Stomach (tissue), 8 donors: ENCODE measurements at regions not wholly inside any gene's neighbourhood (a gene's known extent, or its start where the extent isn't known, plus 50 kb on each side); places are given as distances from the start of the nearest gene placed in this dataset.

Experiments used
- DNase-seq, 2 donors: peaks; one replicate each; pipeline versions ENCODE4 v3.0.0 to v3.0.0-alpha.2; 2013 to 2019
- H3K27ac ChIP-seq, 5 donors: fragments of 200-600 bp in 4 of 5; sonication (generic) in 4 of 5; one replicate each; pipeline ENCODE4 v1.5.1; 2013 to 2019; ENCODE audit warnings: mild to moderate bottlenecking in 1 of 5, moderate library complexity in 1 of 5
- H3K27me3 ChIP-seq, 3 donors: fragments of 200-600 bp; sonication (generic); one replicate each; pipeline ENCODE4 v1.5.1; 2017 to 2019; ENCODE audit warnings: mixed run types in 1 of 3
- H3K36me3 ChIP-seq, 4 donors: fragments of 200-600 bp; sonication (generic); 1 replicate in 3 of 4; 2 replicates in 1 of 4; pipeline ENCODE4 v1.5.1; 2016 to 2019
- H3K4me1 ChIP-seq, 4 donors: fragments of 200-600 bp; sonication (generic); one replicate each; pipeline ENCODE4 v1.5.1; 2016 to 2019
- H3K4me3 ChIP-seq, 4 donors: fragments of 200-600 bp; sonication (generic) in 3 of 4; one replicate each; pipeline ENCODE4 v1.5.1; 2016 to 2019; ENCODE audit warnings: mild to moderate bottlenecking in 1 of 4
- H3K9me3 ChIP-seq, 4 donors: fragments of 200-600 bp; sonication (generic); one replicate each; pipeline ENCODE4 v1.5.1; 2016 to 2019
- EP300 ChIP-seq: sonication (generic); formaldehyde crosslinking; IDR thresholded peaks from one replicate; pipeline ENCODE4 v1.6.1; 2017; ENCODE audit warnings: antibody characterized with exemption
- POLR2A ChIP-seq, 4 donors: fragments of 450-650 bp; IDR thresholded peaks; one replicate each; pipeline ENCODE4 v1.6.1; 2016; ENCODE audit warnings: antibody characterized with exemption in 4 of 4, control low read depth in 2 of 4, mild to moderate bottlenecking in 1 of 4, moderate library complexity in 1 of 4
- POLR2AphosphoS5 ChIP-seq, 3 donors: sonication (generic); formaldehyde crosslinking; IDR thresholded peaks; one replicate each; pipeline ENCODE4 v1.6.1; 2016; ENCODE audit warnings: antibody characterized with exemption in 3 of 3
- WGBS, 5 donors: extraction: QIAGEN DNeasy Blood & Tissue Kit in 3 of 5; methylation state at CpG; one replicate each; pipeline versions ENCODE4 v1.1.5 to v1.1.7; 2013 to 2018; 5-methylcytosine and 5-hydroxymethylcytosine counted together
- intact Hi-C: fragments of 100-400 bp; cut with DNase I; formaldehyde crosslinking; loops from one replicate; pipeline ENCODE4 v1.15.1; 2023; ENCODE audit warnings: low total_unique reads
- TF ChIP-seq, protein P1 (sequence below), 7 experiments: fragments of 450-650 bp in 4 of 7; fragments of 200-600 bp in 3 of 7; sonication (generic) in 3 of 7; IDR thresholded peaks; one replicate each; pipeline ENCODE4 v1.5.1; 2016 to 2019; ENCODE audit warnings: antibody characterized with exemption in 7 of 7, control low read depth in 2 of 7, mild to moderate bottlenecking in 1 of 7
- donor health status: healthy with polysubstance abuse.
- donor health status: Bipolar disorder and iron deficiency.
- donor health status: healthy.

GRCh38 chr3:110791995-110792686, 279.5 kb upstream of the NECTIN3 start:
- intact Hi-C loops = no loop called here
- DNase-seq = no peak
- Histone ChIP-seq H3K9me3 (no peaks in the 10 kb centered on the region), H3K36me3 (no peaks in the 10 kb centered on the region), H3K27me3 (no peaks in the 10 kb centered on the region), H3K4me1 (no peaks in the 10 kb centered on the region), H3K27ac (no peak overlapping the region), H3K4me3 (no peak overlapping the region)
- TF ChIP-seq, protein P1, sequence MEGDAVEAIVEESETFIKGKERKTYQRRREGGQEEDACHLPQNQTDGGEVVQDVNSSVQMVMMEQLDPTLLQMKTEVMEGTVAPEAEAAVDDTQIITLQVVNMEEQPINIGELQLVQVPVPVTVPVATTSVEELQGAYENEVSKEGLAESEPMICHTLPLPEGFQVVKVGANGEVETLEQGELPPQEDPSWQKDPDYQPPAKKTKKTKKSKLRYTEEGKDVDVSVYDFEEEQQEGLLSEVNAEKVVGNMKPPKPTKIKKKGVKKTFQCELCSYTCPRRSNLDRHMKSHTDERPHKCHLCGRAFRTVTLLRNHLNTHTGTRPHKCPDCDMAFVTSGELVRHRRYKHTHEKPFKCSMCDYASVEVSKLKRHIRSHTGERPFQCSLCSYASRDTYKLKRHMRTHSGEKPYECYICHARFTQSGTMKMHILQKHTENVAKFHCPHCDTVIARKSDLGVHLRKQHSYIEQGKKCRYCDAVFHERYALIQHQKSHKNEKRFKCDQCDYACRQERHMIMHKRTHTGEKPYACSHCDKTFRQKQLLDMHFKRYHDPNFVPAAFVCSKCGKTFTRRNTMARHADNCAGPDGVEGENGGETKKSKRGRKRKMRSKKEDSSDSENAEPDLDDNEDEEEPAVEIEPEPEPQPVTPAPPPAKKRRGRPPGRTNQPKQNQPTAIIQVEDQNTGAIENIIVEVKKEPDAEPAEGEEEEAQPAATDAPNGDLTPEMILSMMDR (IDR thresholded peaks at IDR 0.05) = no peak
- 86 to 94% (median 90%) methylated on average over 2 of the region's 2 CpGs for WGBS, 5 donors

GRCh38 chr3:110793611-110794010, 278.0 kb upstream of the NECTIN3 start:
- DNase-seq = no peak
- Histone ChIP-seq H3K27me3 (no peaks in the 10 kb centered on the region), H3K9me3 (no peaks in the 10 kb centered on the region), H3K4me1 (no peaks in the 10 kb centered on the region), H3K27ac (no peak overlapping the region), H3K36me3 (no peaks in the 10 kb centered on the region), H3K4me3 (no peak overlapping the region)
- intact Hi-C loops = no loop called here
- WGBS, 5 donors = 33 to 49% (median 42%) methylated on average over 1 of the region's 1 CpG
- TF ChIP-seq POLR2A (IDR thresholded peaks at IDR 0.05) = no peak
- TF ChIP-seq EP300 = no peak
- TF ChIP-seq, protein P1 (IDR thresholded peaks at IDR 0.05) = no peak
- TF ChIP-seq POLR2AphosphoS5 (IDR thresholded peaks at IDR 0.05) = no peak

DNA sequence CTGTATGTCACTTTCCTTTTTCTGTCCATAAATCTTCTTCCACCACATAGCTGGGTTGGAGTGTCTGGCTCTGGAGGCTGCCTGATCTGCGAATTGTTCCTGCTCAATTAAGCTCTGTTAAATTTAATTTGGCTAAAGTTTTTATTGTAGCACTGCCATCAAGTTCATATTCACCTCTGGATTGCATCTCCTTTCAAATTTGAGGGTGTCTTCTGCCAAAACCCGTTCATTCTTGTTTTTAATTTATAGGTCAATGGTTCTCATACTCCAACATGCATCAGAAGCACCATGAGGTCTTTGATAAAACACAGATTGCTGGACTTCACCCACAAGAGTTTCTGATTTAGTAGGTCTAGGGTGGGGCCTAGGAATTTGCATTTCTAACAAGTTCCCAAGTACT, 276.5 kb upstream of the NECTIN3 start:
- no peaks in the 10 kb centered on the region for H3K4me1 ChIP-seq
- intact Hi-C loops = no loop called here
- H3K27me3 ChIP-seq = no peaks in the 10 kb centered on the region
- no peak for DNase-seq
- H3K27ac ChIP-seq = no peak overlapping the region
- H3K36me3 ChIP-seq = no peaks in the 10 kb centered on the region
- no peak overlapping the region for H3K4me3 ChIP-seq
- H3K9me3 ChIP-seq = no peaks in the 10 kb centered on the region
- 78 to 87% (median 83%) methylated on average over 2 of the region's 2 CpGs for WGBS, 5 donors
- TF ChIP-seq POLR2A (IDR thresholded peaks at IDR 0.05) = no peak
- TF ChIP-seq POLR2AphosphoS5 (IDR thresholded peaks at IDR 0.05) = no peak
- TF ChIP-seq, protein P1 (IDR thresholded peaks at IDR 0.05) = no peak
- TF ChIP-seq EP300 = no peak

- H3K4me1 ChIP-seq = no peaks in the 10 kb centered on the region
- 89 to 97% (median 94%) methylated on average over 2 of the region's 2 CpGs for WGBS, 5 donors
These were observed 272.3 kb upstream of the NECTIN3 start for GRCh38 chr3:110799271-110799670.

More at GRCh38 chr3:110799271-110799670, 272.3 kb upstream of the NECTIN3 start:
- TF ChIP-seq POLR2A (IDR thresholded peaks at IDR 0.05) = no peak
- no peak for TF ChIP-seq POLR2AphosphoS5 (IDR thresholded peaks at IDR 0.05)
- no peak for TF ChIP-seq EP300
- TF ChIP-seq, protein P1 (IDR thresholded peaks at IDR 0.05) = no peak
- no peak for DNase-seq
- no peaks in the 10 kb centered on the region for H3K27me3 ChIP-seq
- no peak overlapping the region for H3K4me3 ChIP-seq
- no peak overlapping the region for H3K27ac ChIP-seq
- intact Hi-C loops = no loop called here
- H3K36me3 ChIP-seq = no peaks in the 10 kb centered on the region
- no peaks in the 10 kb centered on the region for H3K9me3 ChIP-seq
